NCI-H524 (cell line): ENCODE measurements at regions not wholly inside any gene's neighbourhood (a gene's known extent, or its start where the extent isn't known, plus 50 kb on each side); places are given as distances from the start of the nearest gene placed in this dataset.

Experiments
- DNase-seq, 2 experiments: peaks; one replicate each; lab custom pipeline; 2025; lab: John Stamatoyannopoulos, UW

DNA sequence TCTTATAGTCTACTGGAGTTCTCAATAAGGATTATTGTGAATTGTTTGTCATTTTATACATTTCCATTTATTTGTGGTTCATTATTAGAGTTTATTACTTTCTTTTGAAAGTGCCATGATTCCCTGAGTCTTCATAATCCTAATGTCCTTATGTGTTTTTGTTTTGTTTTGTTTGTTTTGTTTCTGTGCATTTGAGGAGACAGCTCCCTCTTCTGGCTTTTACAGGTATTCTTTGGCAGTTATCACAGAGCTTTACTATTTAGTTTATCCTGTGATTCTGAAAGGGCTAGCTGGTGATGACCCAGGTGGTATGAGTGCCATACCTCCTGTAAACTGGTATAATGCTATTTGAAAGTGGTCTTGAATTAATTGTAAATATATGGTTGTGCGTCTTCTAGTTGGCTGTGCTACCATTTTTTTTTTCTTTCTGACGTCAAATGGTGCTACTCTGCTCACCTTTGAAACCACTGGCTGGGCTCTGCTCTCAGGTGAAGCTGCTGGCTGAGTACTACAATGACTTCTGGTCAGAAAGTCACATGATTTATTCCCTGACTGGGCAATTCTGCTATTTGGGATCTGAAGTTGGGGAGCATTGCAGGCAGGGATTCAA is 751.2 kb downstream of the JRKL start:
- peak in 1 of 2 experiments; percentile 17 for DNase-seq

DNA sequence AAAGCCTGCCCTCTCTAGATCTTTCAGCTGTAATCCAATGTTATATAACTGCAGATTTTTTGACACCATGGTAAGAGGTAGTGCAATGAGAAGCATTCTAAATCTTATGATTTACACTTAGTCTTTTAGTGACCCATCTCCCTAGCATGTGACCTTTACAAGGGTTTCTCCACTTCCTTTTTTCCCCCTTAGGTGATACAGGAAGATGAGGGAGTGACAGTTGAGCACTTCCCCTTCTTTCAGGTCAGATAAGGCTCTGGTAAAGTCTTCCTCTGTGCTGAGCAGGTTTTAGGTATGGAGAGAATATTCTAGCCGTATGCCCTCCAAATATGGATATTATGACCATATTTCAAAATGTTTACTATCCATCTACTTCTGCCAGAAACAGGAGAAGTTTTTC is 753.6 kb downstream of the JRKL start:
- no peak for DNase-seq

DNA sequence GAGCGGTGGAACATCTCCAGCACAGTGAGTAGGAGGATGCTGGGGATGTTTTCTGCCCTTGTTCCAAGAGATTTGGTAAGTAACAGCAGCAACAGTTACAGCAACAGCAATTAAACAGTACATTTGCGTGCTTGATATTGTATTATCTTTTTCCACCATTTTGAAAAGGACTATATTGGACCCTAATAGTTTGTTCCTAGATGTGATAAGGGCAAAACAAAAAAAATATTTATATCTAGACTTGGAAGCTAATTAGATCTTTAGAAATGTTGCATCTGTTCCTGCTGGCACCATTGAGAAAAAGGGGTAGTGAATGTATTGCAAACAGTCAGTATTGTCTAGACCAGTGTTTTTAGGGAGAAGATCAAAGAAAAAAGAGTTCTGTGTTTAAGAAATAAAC is 759.9 kb downstream of the JRKL start:
- DNase-seq, result no peak

DNA sequence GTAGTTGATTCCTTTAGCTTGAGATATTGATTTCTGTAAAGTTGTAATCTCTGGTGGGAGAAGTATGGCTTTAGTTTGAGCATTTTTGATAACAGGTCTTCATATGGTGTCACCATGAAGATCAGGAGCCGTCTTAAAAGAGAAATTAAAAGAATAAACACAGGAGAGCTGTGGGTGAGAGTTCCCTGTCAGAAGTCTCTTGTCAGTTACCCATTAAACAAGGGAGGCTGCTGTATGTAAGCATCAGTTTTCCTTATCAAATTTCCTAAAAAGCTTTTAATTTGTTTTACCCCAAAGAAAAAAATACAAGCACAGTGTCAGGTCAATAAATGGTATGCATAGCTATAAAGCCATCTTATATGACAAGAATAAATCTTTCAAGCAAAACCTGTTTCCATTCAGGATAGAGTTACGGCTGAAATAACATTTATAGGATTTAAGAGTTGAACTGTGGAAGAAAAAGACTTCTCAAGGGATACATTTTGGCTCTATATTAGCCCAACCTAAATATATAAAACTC is 767.5 kb downstream of the JRKL start:
- DNase-seq, result no peak

DNA sequence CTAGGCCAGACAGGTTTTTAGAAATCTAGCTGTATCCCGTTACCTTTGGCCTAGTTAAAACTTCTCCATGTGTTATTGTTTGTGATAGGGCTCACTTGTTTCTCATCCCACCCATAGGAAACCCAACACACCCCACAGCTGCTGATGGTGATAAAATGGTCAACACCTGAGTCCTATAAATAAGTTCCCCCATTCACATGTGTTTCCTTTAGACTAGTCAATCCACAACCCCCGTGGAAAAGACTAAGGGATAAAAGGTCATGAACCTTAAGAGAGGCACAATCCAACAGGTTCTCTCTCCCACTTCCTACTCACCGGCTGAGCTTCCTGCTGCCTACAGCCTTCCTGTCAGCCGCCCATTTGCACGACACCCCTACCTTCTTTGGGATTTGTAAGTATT is 768.4 kb downstream of the JRKL start:
- DNase-seq, result no peak

DNA sequence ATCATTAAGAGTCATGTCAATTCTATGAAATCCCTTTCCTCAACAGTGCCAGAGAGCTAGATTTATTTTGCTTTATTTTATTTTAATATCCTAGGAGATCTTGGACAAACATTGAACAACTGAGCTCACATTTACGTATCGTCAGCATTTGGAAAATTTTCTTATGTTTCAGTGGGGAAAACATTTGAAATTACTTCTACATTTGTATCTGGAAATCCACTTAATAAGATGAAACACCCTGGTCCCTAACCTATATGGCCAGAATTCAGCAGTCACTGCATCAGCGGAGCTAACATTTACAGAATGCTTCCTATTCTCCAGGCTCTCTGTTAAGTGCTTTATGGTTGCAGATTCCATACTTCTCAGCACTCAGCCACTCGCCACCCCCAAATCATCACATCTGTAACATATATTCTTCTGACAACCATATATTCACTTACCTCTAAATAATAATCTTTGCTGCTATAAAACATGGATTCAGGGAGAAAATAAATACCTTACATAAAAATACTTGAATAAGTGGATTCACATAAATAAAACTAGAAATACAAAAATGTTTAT is 773.9 kb downstream of the JRKL start:
- no peak for DNase-seq

DNA sequence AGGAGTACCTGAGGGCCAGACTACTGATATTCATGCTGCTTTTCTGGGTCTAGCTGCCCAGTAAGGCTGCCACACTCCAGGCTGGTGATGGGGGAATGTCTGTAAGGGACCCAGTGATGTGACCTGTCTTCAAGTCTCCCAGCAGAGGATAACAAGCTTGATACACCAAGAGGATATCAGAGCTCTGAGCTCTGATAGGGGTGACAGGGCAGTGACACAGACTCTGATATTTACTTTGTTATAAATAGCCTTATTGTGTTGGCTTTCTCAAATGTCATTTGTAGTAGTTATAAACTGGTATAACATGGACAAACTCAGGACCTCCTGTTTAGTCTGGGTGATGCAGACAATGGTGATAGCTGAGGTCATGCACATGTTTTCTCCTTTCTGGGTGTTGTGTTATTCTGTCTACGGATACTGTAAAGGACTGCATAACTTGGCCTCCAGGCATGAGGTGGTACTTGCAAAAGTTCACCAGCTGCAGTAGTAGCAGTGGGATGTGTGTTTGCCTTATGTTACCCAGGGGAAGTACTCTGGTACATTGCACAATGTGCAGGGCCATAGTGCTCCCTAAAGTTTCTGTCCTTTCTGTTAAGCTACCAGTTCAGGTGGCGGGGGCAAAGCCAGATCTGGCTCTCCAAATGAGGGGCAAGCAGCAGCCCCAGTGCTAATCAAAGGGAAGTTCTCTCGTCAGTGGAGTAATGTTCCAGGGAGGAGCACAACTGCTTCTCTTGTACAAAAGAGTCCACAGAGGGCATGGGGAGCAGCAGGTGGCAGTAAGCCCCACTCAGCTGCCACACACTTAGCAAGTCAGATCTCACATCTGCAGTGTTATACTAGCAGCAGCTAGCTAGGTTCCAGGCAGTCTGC is 812.2 kb downstream of the JRKL start:
- peak in 1 of 2 experiments; percentile 74 for DNase-seq

DNA sequence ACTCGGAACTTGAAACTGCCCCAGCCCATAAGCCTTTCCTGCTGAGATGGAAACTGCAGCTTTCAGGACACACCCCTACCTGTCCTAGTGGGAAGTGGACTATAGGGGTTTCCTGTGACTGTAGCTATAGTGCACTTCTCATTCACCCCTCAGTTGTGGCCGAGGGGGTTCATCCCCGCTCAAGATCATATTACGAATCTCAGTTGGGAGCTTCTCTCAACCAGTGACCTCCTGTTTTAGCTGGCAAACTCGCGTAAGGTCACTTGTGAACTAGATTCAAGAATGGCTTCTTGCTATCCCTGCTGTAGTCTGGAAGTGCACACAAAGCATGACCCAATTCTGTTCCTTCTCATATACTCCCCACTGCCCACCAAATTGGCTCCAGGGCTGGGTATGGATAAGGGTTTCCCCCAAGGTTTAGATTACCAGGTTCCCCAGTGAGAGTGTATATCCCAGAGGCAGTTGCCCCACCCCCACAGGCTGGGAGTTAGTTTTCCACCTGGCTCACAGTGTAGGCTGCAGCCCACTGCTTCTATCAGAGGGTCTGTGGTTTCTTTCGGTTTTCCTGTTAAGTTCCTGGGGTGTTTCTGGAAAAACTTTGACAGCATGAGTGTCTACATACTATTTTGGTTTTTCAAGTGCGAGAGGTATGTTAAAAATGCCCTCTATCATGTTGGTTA is 812.9 kb downstream of the JRKL start:
- DNase-seq, result no peak

DNA sequence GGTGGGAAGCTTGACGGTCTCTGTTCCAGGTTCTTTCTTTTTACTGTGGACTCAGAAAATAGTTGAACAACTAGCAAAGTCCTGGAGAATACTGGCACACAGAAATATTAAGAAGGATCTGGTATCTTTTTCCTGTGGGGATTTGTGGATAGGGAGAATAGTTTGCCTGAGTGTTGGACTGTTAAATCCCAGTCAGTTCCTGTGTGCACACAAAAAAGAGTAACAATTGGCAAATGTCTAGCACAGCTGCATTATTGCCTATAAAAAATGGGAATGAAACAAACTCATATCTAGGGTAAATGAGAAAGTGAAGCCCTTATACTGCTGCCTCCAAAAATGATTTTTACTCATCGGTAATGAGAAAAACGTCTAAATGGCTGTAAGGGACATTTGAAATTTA is 828.2 kb downstream of the JRKL start:
- DNase-seq, result no peak

DNA sequence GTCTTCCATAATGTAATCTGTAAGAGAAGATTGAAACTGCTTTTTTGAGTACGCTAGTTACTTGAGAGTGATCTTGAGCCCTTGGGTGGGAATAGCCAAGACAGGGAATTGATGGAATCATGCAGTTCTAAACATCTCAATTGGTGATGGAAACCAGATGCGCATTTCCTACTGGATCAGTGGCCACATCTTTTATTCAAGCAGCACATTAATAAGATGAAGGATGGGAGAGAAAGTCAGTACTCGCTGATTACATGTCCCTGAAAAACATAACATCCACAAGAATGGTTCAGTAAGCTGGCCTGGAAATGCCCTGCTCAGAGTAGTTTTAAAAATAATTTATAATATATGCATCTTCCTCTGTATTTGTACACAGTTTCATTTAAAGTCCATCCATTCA is 833.8 kb downstream of the JRKL start:
- DNase-seq, result no peak

DNA sequence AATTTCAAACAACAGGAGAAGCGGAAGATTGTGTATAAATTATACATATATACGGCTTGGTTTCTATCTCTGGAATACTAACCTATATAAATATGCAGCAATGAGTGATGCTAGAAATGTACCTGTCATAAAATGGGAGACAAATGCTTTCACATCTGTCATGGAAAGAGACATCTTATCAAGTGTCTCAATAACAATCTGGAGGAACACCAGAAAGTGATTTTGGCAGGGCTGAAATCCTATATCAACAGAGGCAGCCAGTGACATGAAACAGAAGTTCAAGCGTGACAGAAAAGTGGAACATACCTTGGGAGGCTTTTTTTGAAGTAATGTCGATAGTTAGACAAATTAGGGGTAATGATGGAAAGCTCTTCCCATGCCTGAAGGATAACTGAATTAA is 834.6 kb downstream of the JRKL start:
- DNase-seq, result peak in 1 of 2 experiments; percentile 5

DNA sequence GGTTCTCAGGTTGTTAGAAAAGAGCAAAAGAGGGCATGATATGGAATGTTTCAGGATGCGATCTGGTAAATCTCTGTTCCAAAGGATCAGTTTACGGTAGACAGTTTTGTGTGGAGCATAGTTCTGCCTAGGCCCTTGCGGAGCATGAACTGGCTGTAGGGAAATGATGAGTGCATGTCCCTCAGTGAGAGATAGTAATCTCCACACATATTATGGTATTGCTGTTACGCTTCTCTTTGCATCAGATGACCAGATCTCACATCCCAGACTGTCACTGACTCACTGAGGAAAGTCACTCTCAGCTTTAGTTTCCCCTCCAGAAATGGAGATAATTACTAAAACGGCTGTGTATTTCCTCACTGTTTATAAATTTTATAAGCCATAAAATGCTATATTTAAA is 836.0 kb downstream of the JRKL start:
- DNase-seq, result no peak

DNA sequence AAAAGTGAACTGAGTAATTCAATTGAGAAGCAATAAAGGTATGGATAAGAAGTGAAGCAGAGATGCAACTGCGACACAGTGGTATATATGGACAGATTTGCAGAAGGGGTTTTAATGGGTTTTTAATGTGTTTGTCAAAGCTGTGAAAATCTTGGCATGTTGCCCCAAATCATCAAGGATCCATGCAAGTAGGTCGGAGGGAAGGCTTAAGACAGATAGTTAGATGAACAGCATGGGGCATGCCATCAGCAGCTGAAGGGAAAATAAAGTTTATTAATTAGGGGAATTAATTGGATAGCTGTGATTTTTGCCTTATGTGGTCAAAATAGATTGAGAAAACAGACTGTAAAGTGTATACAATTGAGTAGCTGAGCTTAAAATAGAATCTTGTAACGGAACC is 840.1 kb downstream of the JRKL start:
- peak; percentile 71 to 79 for DNase-seq

DNA sequence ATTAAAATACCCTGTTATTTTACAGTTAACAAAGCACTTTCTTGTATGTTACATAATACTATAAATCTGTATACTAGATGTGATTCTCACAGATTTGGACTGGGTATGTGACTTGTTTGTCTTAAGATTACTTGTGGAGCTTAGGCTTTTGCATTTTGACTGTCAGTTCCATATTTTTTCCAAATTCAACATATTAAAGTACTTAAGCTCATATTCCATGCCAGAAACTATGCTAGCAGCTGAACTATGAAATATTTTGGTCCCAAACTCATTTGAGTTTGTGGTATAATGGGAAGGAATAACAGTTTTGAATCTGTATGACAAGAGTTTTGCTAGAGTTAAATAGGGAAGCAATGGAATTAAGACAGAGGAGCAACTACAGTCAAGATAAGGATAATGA is 841.4 kb downstream of the JRKL start:
- no peak for DNase-seq

DNA sequence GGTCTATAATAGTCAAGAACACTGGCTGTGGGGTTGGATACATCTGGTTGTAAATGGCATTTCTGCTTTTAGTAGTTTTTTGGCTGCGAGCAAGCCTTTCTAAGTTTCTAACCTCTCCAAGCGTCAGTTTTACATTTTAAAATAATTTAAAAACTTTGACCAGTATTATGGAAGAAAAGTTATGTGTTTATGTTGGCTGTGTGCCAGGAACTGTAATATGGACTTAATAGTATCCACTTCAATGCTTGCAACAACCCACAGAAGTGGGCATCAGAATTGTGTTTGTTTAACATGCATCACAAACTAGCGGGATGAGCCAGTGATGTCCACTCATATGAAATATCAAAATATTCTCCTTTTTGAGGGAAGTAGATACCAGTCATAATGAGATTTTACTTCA is 844.2 kb downstream of the JRKL start:
- no peak for DNase-seq

DNA sequence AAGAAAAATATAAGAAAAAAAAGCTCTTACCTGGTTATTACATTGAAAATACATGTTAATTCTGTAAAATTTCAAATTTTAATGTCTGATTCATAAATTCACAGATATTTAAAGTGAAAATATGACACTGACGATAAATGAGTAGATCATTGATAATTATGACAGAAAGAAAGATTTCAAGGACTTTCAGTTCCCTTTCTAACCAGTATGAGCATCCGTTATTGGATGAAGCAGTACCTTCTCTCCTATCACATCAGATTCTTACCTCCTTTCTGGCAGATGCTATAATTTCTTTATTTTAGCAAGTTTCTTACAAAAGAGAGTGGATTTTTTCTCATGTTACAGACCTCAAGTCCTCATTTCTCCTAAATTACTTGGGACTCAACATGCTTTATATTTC is 847.3 kb downstream of the JRKL start:
- DNase-seq, result no peak

DNA sequence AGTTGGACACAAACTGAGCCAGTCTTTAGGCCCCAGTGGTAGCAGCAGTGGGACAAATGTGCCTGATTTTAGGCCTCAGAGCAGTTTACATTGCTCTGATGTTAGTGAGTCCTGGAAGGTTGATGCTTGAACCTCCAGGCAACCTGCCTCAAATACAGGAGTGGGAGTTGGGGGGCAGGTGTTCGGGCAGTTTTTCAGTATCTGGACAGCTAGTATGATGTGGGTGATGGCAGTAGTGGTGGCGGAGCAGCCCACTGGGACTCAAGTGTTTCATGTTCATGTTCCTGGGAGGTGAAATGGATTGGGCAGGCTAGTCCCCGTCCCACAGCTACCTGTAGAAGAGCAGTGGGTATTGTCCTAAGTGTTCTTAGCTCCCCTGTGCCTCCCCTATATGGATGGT is 857.8 kb downstream of the JRKL start:
- DNase-seq, result no peak

DNA sequence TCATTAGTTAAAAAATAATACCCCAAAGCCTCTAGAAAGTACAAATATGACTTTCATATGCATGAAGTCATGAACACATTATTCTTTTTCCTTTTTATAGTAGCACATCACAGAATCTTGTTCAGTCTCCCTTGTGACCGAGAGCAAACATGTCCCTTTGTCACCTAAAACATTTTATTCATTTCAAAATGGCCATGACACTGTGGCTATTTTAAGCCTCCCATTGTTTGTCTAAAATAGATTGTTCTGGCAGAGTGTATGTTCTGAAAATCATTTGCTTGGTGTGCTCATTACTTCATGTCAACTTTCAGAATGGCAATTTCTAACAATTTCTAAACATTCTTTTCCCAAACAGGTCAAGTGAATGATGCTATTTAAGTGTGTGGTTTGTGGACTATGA is 865.0 kb downstream of the JRKL start:
- DNase-seq, result no peak

DNA sequence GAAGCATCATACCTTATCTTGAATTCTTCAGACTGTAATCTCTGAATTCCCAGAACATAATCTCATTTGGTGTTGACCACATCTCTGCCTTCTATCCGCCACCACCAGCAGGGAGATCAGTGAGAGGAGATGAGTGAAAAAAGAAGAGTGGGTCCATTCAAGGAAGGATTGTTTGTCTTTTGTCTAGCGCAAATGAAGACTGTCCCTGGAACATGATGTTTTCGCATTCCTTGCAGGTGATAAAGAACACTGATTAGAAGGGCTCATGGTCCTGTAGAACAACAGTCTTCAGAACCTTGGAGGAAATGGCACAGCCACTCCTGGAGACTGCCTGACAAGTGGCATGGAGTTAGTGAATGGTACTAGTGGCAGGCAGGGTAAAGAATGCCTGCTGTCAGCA is 869.6 kb downstream of the JRKL start:
- DNase-seq, result no peak

DNA sequence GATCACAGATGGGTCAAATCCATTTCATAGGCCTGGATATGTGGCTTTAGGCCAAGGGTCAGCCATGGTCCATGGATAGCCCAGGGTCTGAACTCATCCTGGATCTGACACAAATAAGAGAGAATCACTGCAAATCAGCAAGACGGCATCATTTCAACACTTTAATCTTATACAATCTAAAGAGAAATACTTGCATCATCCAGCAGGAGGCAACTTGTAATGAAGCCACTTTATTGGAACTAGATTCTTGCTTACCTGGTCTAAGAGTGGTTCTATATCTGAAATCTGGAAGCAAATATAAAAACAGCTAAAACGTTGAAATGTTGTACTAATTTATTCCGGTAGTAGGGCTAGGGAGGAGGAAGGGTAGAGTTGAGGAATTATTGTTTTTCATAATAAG is 870.1 kb downstream of the JRKL start:
- no peak for DNase-seq

DNA sequence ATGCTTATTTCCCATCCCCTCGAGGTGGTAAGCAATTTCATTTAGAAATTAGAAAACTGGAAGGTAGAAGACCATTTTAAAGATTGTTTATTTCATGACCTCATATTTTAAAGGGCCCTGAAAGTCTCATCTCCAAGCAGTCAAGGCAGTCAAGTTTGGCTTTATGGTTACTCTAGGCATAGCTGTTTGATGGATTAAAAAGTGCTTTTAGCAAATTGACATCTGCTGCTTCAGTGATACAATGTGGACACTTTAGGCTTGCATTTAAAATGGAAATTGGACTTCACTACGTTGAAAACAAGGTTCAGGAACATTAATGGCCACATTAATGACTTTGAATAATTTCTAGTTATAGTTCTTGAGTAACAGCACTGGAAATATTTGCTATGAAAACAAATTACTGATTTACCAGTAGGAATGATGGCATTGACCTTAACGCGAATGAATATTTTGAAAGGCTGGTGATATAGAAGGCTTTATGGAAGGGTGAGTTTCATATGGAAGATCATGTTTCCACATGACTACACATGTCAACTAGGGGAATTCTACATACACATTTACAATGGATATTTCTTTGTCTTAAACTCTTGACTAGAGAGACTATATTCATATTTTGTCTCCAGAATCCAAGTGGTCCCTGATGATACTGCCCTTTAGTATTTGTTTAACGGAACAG is 873.5 kb downstream of the JRKL start:
- peak in 1 of 2 experiments; percentile 80 for DNase-seq

DNA sequence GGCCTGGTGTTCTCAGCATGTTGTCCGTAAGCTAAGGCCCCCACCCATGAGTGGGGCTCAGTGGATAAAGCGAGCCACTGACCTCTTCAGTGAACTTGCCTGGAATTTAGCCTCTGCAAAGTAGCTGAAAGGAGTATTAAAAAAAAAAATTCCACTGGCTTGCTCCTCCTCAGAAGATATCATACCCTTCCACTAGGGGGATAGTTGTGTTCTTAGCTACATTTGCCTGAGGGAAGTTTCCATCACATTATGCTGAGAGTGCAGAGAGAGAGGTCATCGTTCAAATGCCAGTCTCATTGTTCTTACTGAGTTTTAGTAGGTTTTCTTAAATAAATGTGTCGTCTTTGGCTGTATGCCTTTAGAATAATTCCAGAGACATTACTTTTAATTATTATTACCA is 879.7 kb downstream of the JRKL start:
- DNase-seq, result peak in 1 of 2 experiments; percentile 10
